Effector memory CD8-positive, alpha-beta T cell (primary cell): ENCODE measurements at regions not wholly inside any gene's neighbourhood (a gene's known extent, or its start where the extent isn't known, plus 50 kb on each side); places are given as distances from the start of the nearest gene placed in this dataset.
"Not testable (repeated sequence)": the region's sequence is repeated elsewhere in the genome, so short reads cannot be mapped to it uniquely, and the experiment has no call there.

Experiments
- ATAC-seq: fragments of 150-1000 bp; cut with Tn5 transposase; replicated peaks from 2 replicates; pipeline ENCODE4 v1.10.0; 2021; ENCODE audit warnings: mild to moderate bottlenecking, moderate library complexity
- DNase-seq, 3 experiments: peaks; one replicate each; pipeline ENCODE4 v3.0.0; 2021
- H3K27ac Mint-ChIP-seq, 2 donors: one replicate each; pipeline ENCODE4 v1.8.0; 2022; ENCODE audit warnings: mild to moderate bottlenecking in 2 of 2, mixed read lengths in 2 of 2, moderate library complexity in 2 of 2
- H3K27me3 Mint-ChIP-seq, 2 donors: one replicate each; pipeline ENCODE4 v1.8.0; 2022; ENCODE audit warnings: mixed read lengths in 2 of 2
- H3K36me3 Mint-ChIP-seq: one replicate; pipeline ENCODE4 v1.8.0; 2022; ENCODE audit warnings: mild to moderate bottlenecking, moderate library complexity, mixed read lengths; ENCODE audit not compliant: insufficient read depth
- H3K4me1 Mint-ChIP-seq, 2 donors: one replicate each; pipeline ENCODE4 v1.8.0; 2022; ENCODE audit warnings: low read depth in 2 of 2, mixed read lengths in 2 of 2
- H3K4me3 Mint-ChIP-seq, 2 donors: one replicate each; pipeline ENCODE4 v1.8.0; 2022; ENCODE audit warnings: mild to moderate bottlenecking in 2 of 2, mixed read lengths in 2 of 2, moderate library complexity in 2 of 2
- H3K9me3 Mint-ChIP-seq, 2 donors: one replicate each; pipeline ENCODE4 v1.8.0; 2022; ENCODE audit warnings: mixed read lengths in 2 of 2

- Mint-ChIP-seq H3K9me3 (peaks cover 10 to 35% of the 10 kb centered on the region in 2 donors), H3K27me3 (no peaks in the 10 kb centered on the region), H3K27ac (no peak overlapping the region), H3K4me1 (no peaks in the 10 kb centered on the region), H3K4me3 (no peak overlapping the region), H3K36me3 (no peaks in the 10 kb centered on the region)
- DNase-seq (no peak), ATAC-seq (no peak)
Observed at GRCh38 chr6:23790756-23791155, 335.3 kb upstream of the NRSN1 start.

- Mint-ChIP-seq H3K27me3 (no peaks in the 10 kb centered on the region), H3K4me3 (no peak overlapping the region), H3K4me1 (no peaks in the 10 kb centered on the region), H3K9me3 (peaks cover 10 to 19% of the 10 kb centered on the region in 2 donors), H3K27ac (no peak overlapping the region), H3K36me3 (no peaks in the 10 kb centered on the region)
- DNase-seq: no peak
- ATAC-seq: no peak
Observed at GRCh38 chr6:23797041-23797440, 329.0 kb upstream of the NRSN1 start.

- not testable (repeated sequence) for H3K4me3 Mint-ChIP-seq, H3K36me3 Mint-ChIP-seq, ATAC-seq, H3K4me1 Mint-ChIP-seq, H3K27ac Mint-ChIP-seq, H3K9me3 Mint-ChIP-seq, DNase-seq, H3K27me3 Mint-ChIP-seq
Observed at GRCh38 chr6:23804289-23804688, 321.7 kb upstream of the NRSN1 start.

GRCh38 chr6:23821141-23821540, 304.9 kb upstream of the NRSN1 start:
- H3K36me3 Mint-ChIP-seq, H3K4me3 Mint-ChIP-seq: not testable (repeated sequence)
- peaks cover 6 to 21% of the 10 kb centered on the region in 2 donors for H3K9me3 Mint-ChIP-seq

GRCh38 chr6:23823421-23823820, 302.6 kb upstream of the NRSN1 start:
- no peaks in the 10 kb centered on the region for H3K36me3 Mint-ChIP-seq
- no peaks in the 10 kb centered on the region for H3K27me3 Mint-ChIP-seq
- ATAC-seq: no peak
- H3K9me3 Mint-ChIP-seq: peaks cover 4 to 13% of the 10 kb centered on the region in 2 donors
- H3K4me1 Mint-ChIP-seq: no peaks in the 10 kb centered on the region
- no peak overlapping the region for H3K4me3 Mint-ChIP-seq
- H3K27ac Mint-ChIP-seq: no peak overlapping the region
- DNase-seq: no peak

More at GRCh38 chr6:23821141-23821540, 304.9 kb upstream of the NRSN1 start:
- not testable (repeated sequence) for ATAC-seq, H3K27me3 Mint-ChIP-seq, H3K4me1 Mint-ChIP-seq, H3K27ac Mint-ChIP-seq, DNase-seq

- Mint-ChIP-seq H3K27ac (no peak overlapping the region), H3K27me3 (no peaks in the 10 kb centered on the region), H3K4me1 (no peaks in the 10 kb centered on the region), H3K4me3 (no peak overlapping the region), H3K36me3 (no peaks in the 10 kb centered on the region), H3K9me3 (peaks cover 5 to 10% of the 10 kb centered on the region in 2 donors)
- ATAC-seq (no peak), DNase-seq (no peak)
Observed at GRCh38 chr6:23826572-23826971, 299.4 kb upstream of the NRSN1 start.

GRCh38 chr6:23828861-23829260, 297.2 kb upstream of the NRSN1 start:
- H3K9me3 Mint-ChIP-seq: peaks cover 7 to 10% of the 10 kb centered on the region in 2 donors
- DNase-seq (no peak), ATAC-seq (no peak)
- H3K36me3 Mint-ChIP-seq: no peaks in the 10 kb centered on the region
- H3K4me3 Mint-ChIP-seq: no peak overlapping the region
- H3K27me3 Mint-ChIP-seq: no peaks in the 10 kb centered on the region
- no peak overlapping the region for H3K27ac Mint-ChIP-seq
- no peaks in the 10 kb centered on the region for H3K4me1 Mint-ChIP-seq

GRCh38 chr6:23841116-23841515, 284.9 kb upstream of the NRSN1 start:
- DNase-seq (no peak), ATAC-seq (no peak)
- H3K27ac Mint-ChIP-seq: no peak overlapping the region
- no peaks in the 10 kb centered on the region for H3K27me3 Mint-ChIP-seq
- H3K9me3 Mint-ChIP-seq: peaks cover 0 to 9% of the 10 kb centered on the region in 2 donors
- no peak overlapping the region for H3K4me3 Mint-ChIP-seq
- no peaks in the 10 kb centered on the region for H3K4me1 Mint-ChIP-seq
- H3K36me3 Mint-ChIP-seq: no peaks in the 10 kb centered on the region

- ATAC-seq (no peak), DNase-seq (no peak)
- H3K36me3 Mint-ChIP-seq: no peaks in the 10 kb centered on the region
- no peak overlapping the region for H3K4me3 Mint-ChIP-seq
- no peaks in the 10 kb centered on the region for H3K27me3 Mint-ChIP-seq
- H3K4me1 Mint-ChIP-seq: no peaks in the 10 kb centered on the region
- peaks cover 0 to 9% of the 10 kb centered on the region in 2 donors for H3K9me3 Mint-ChIP-seq
- H3K27ac Mint-ChIP-seq: no peak overlapping the region
Observed at GRCh38 chr6:23842760-23843159, 283.3 kb upstream of the NRSN1 start.

- Mint-ChIP-seq H3K27ac (no peak overlapping the region), H3K9me3 (peaks cover 0 to 4% of the 10 kb centered on the region in 2 donors), H3K4me3 (no peak overlapping the region), H3K27me3 (no peaks in the 10 kb centered on the region), H3K4me1 (no peaks in the 10 kb centered on the region), H3K36me3 (no peaks in the 10 kb centered on the region)
- ATAC-seq (no peak), DNase-seq (no peak)
Observed at GRCh38 chr6:23851522-23851921, 274.5 kb upstream of the NRSN1 start.

GRCh38 chr6:23853566-23854133, 272.4 kb upstream of the NRSN1 start:
- H3K27ac Mint-ChIP-seq, ATAC-seq, H3K4me1 Mint-ChIP-seq, H3K27me3 Mint-ChIP-seq, H3K36me3 Mint-ChIP-seq, H3K4me3 Mint-ChIP-seq, DNase-seq: not testable (repeated sequence)
- peaks cover 11 to 12% of the 10 kb centered on the region in 2 donors for H3K9me3 Mint-ChIP-seq

GRCh38 chr6:23854154-23854553, 271.9 kb upstream of the NRSN1 start:
- ATAC-seq, H3K4me1 Mint-ChIP-seq, H3K4me3 Mint-ChIP-seq, H3K36me3 Mint-ChIP-seq, H3K27ac Mint-ChIP-seq, H3K27me3 Mint-ChIP-seq, DNase-seq: not testable (repeated sequence)
- peaks cover 11 to 12% of the 10 kb centered on the region in 2 donors for H3K9me3 Mint-ChIP-seq

- Mint-ChIP-seq H3K27me3 (no peaks in the 10 kb centered on the region), H3K4me1 (no peaks in the 10 kb centered on the region), H3K9me3 (peaks cover 12% of the 10 kb centered on the region in 2 donors), H3K4me3 (no peak overlapping the region), H3K36me3 (no peaks in the 10 kb centered on the region), H3K27ac (no peak overlapping the region)
- DNase-seq (no peak), ATAC-seq (no peak)
Observed at GRCh38 chr6:23855497-23856116, 270.4 kb upstream of the NRSN1 start.

- H3K4me3 Mint-ChIP-seq: no peak overlapping the region
Observed at GRCh38 chr6:23870496-23870895, 255.5 kb upstream of the NRSN1 start.

More at GRCh38 chr6:23870496-23870895, 255.5 kb upstream of the NRSN1 start:
- ATAC-seq (no peak), DNase-seq (no peak)
- Mint-ChIP-seq H3K9me3 (no peaks in the 10 kb centered on the region), H3K27ac (no peak overlapping the region), H3K4me1 (no peaks in the 10 kb centered on the region), H3K27me3 (no peaks in the 10 kb centered on the region), H3K36me3 (no peaks in the 10 kb centered on the region)
